UCSD-AML1 (cell line): ENCODE measurements at regions not wholly inside any gene's neighbourhood (a gene's known extent, or its start where the extent isn't known, plus 50 kb on each side); places are given as distances from the start of the nearest gene placed in this dataset.

Experiments used
- DNase-seq: peaks from one replicate; lab custom pipeline; 2025; ENCODE audit not compliant: unreplicated experiment; lab: John Stamatoyannopoulos, UW

DNA sequence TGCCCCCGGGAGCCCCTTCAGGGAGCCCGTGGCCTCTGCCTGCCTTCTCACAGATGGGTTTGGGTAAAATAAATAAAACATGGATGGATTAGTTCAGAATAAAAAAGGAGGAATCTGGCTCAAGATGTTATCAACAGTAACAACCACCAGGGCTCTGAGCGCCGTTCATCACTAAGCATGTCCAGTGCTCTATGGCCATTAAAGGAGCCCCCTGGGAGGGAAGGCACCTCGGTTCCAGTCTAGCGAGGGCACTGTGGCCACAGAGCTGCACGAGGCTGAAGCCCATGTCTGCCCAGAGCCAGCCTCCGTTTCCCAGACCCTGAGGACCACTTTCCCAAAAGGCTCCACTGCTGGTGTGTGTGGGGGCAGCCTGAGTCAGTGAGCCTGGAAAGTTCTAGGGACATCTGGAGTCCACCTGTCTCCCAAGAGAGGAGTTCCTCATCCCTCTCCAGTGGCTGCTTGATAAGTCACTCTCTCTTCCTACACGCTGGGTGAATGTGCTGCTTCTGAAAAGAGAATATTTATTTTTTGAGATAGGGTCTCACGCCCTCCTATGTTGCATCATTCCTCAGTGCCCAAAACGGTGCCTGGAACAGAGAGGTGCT, 614.6 kb downstream of the TBC1D22A start:
- no peak for DNase-seq

DNA sequence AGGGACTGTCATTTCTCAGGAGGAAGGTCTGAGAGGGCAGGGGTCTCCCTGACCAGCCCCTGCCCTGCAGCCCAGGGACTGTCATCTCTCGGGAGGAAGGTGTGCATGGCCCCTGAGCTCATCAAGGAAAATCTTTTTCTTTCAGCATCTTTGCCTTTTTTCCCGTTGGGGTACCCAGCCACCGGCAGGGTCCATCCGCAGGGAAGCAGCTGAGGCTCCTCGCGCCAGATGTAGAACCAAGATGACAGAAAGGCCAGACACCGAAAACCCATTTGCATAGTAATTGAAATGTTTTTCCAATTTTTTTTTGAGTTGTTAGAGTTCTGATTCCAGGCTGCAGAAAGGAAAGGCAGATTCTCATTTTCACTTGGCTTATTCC, 613.9 kb downstream of the TBC1D22A start:
- no peak for DNase-seq

GRCh38 chr22:47375621-47376321, 613.3 kb downstream of the TBC1D22A start:
- no peak for DNase-seq

DNA sequence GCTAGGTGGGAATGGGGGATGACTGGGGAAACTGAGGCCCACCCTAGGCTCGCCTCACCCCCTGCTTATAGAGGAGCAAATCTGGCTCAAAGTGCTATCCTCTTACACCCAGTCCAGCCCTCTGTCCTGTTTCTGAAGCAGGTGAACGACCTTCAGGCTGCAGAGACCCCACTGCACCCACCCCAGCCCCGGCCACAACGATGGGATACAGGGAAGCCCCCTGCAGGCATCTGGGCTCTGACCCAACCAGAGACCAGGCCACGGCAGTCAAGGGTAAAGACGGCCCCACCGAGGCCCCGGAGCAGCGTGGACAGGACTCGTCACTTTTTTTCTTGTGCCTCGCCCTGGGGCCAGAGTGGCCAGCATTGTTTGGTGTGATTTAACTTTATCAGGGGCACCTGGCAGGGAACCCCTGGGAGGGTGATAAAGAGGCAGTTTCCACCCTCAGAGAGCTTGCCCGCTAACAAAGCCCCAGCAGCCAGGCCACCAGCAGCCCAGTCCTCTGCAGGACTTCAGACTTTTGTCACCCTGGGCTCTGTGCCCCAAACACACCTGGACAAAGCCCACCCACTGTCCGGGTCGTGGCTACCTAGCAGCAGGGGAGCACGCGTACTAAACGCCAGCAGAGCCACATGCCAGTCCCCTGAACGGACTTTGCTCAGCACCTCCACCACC, 612.6 kb downstream of the TBC1D22A start:
- DNase-seq = no peak

DNA sequence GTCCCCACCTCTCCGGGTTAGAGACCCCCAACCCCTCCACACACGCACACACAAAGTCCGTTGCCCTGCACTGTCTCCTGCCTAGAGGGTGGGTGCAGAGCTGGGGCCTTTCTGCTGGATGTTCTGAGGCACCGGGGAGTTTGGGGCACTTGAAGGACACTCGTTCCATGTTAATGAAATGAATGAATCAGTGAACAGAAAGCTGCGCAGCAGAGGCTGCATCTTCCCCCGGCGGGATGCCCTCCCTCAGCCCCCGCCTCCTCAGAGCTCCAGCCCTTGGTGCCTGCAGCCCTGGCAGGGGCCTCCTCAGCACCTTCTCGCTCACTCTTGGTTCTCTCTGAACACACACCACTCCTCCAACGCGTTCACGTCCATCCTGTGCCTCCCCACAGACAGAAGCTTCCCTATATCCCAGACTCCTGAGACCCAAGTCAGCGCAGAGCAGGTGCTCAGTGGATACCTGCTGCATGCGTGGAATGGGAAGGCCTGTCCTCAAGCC, 611.9 kb downstream of the TBC1D22A start:
- DNase-seq = no peak

DNA sequence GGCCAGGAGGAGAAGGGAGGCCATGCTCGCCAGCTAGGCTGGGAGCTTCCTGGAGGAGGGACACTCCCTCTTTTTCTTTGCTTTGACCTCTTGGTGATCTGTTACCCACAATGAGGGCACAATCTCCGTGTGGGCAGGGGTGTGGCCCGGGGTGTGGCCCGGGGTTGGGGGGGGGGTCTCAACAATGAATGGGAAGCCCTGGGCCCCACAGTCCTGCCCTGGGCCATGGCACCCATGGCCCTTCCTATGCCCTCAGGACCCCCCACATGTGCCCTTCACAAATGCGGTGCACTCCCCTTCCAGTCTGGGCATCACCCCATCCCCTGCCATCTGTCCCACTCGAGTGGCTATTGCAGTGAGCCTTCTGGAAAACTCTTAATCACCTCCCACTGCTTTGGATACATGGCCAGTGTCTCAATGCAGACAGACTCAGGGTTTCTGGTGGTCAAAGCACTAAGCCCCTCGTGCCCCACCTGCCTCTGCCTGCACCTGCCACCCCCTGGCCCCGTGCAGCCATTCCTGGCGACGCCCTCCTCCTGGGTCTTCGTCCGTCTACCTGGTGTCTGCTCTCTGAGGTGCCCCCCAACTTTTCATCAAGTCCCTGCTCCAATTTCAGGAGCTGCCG, 611.3 kb downstream of the TBC1D22A start:
- DNase-seq = no peak

- DNase-seq = no peak
Observed at GRCh38 chr22:47372596-47373385, 610.3 kb downstream of the TBC1D22A start.

- DNase-seq = no peak
Observed at GRCh38 chr22:47372111-47372581, 609.7 kb downstream of the TBC1D22A start.

DNA sequence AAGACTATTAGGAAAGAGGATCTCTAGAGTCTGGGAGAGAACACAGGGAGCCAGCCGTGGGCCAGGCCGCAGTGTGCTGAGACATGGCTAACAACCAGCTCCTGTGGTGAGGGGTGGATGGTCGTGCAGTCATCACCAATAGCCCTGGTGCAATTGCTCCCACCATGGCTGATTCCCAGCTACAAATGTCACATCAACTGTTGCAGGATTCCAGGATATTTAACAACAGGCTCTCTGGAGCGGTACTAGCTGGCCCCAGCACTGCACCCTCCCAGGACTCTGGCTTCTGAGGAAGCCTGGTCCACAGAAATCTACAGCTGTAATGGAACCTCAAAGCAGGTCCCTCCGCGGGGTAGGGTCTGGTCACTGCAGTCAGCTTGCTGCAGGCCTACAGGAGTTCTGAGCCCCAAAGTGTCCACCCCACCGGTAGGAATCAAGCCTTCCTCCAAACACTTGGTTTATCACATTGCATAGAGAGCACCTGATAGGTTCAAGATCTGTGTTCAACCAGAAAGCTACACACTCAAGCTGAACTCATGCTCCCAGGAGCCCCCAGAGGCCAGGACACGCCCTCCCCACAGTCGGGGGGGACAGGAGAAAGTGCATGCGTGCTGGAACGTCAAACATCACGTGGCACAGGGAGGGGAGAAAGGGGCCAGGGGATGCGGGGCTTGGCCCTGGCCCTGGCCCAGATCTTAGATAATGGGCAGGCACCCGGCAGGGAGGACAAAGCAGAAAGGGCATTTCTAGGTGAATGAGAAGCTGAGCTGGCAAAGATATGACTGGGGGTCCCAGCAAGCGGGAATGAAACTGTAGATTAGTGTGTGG, 609.0 kb downstream of the TBC1D22A start:
- DNase-seq = no peak

DNA sequence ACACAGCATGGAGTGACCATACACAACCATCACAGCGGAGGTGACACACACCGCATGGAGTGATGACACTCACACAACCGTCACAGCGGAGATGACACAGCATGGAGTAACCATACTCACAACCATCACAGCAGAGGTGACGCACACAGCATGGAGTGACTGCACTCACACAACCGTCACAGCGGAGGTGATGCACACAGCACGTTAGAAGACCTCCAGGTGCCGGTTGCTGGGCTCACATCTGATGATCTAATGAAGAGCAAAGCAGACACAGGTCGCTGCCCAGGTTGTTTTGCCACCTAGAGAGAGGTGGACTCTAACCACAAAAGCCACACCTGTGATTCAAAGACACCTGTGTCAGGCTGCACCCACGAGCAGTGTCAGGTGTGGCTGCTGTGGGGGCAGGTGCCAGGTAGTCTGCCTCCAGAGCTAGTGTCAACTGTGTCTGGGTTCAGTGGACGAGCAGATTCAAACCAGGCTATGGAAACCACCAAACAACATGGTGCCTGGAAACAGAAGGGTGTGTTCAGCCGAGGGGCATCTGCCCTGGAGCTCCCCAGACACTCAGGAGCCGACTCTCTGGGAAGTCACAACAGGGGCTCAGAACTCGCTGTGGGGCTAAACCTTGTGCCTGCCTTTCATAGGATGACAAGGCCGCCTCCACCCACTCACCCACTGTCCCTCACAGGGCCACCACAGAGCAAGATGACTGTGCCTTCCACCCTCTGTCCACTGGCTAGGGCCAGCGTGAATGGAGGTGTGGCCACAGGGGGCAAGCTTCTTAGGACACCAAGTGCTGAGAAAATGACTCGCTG, 608.2 kb downstream of the TBC1D22A start:
- no peak for DNase-seq

GRCh38 chr22:47369431-47370015, 607.1 kb downstream of the TBC1D22A start:
- DNase-seq = no peak

GRCh38 chr22:47369020-47369419, 606.6 kb downstream of the TBC1D22A start:
- no peak for DNase-seq

DNA sequence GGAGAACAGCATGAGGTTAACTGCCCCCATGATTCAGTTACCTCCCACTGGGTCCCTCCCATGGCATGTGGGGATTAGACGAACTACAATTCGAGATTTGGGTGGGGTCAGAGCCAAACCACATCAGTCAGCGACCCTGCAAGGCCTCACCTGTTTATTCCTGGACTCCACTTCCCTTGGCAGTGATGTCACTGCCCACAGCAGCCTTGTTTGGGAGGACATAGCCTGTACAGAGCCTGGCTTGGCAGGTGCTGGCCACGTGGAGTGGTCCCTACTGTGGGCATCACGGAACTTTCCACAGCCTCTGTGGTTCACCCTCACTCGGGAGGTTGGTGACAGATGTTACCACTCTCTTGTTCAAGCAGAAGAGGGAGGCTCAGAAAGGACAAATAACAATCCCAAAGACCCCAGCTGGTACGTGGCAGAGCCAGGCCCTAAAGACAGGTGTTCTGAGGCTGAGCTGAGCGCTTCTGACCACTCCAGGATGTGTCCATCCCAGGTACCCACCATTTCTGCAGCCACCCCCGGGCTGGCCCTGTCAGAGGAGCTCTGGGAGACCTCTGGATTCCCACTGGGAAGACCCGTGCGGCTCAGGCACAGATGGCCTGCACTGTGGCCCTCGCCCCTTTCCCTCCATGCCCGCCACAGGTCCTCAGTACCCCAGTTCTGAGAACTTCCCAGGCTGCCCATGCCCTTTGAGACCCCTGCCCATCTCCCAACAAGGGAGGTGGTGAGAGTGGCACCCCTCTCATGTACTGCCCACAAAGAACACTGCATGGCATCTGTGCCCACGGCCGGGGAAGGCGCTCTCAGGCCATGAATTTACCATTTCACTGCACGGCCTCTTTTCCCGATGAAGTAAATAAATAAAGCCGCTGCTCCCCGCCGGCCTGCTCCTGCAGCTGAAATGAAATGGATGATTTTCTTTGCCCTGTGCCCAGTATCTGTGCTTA, 605.8 kb downstream of the TBC1D22A start:
- no peak for DNase-seq

- no peak for DNase-seq
Observed at GRCh38 chr22:47367107-47367690, 604.7 kb downstream of the TBC1D22A start.

GRCh38 chr22:47366026-47366767, 603.7 kb downstream of the TBC1D22A start:
- DNase-seq = no peak

- DNase-seq = no peak
Observed at GRCh38 chr22:47361247-47361646, 598.8 kb downstream of the TBC1D22A start.

DNA sequence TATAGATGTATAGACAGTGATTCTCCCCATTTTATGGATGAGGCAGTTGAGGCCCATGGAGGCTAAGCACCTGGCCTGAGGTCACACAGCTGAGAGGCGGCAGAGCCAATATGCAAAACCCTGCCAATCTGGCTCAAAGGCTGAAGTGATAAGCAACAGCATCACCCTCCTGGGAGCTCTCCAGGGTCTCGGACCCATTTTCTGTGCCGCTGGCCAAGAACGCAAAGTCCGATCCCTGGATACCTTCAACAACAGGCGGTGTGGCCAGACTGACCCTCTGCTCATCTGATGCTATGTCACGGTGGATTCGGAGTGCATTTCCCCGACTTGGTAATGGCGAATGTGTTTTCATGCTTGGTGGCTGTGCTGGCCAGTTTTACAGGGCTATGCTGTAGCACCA, 595.0 kb downstream of the TBC1D22A start:
- no peak for DNase-seq
